Stimulated activated effector memory CD8-positive, alpha-beta T cell treated with anti-CD3 and anti-CD28 coated beads, Interleukin-12 subunit alpha, Interleukin-12 subunit beta, amount 100 ng/mL, for 72 hours (primary cell): ENCODE measurements at regions not wholly inside any gene's neighbourhood (a gene's known extent, or its start where the extent isn't known, plus 50 kb on each side); places are given as distances from the start of the nearest gene placed in this dataset.
A peak's percentile ranks its signal among the peaks of the same experiment; 100 is the strongest.

ENCODE experiments used
- ATAC-seq: fragments of 150-1000 bp; cut with Tn5 transposase; 2 replicates; pipeline ENCODE4 v1.10.0; 2021
- DNase-seq, 2 donors: peaks; one replicate each; pipeline ENCODE4 v3.0.0; 2021 to 2022; ENCODE audit warnings: low spot score in 2 of 2
- H3K27ac Mint-ChIP-seq: one replicate; pipeline ENCODE4 v1.8.0; 2022; ENCODE audit warnings: mild to moderate bottlenecking, mixed read lengths
- H3K36me3 Mint-ChIP-seq: one replicate; pipeline ENCODE4 v1.8.0; 2022; ENCODE audit warnings: mild to moderate bottlenecking, mixed read lengths
- H3K4me1 Mint-ChIP-seq: one replicate; pipeline ENCODE4 v1.8.0; 2022; ENCODE audit warnings: mixed read lengths
- H3K4me3 Mint-ChIP-seq: one replicate; pipeline ENCODE4 v1.8.0; 2022; ENCODE audit warnings: mild to moderate bottlenecking, mixed read lengths
- H3K9me3 Mint-ChIP-seq: one replicate; pipeline ENCODE4 v1.8.0; 2022; ENCODE audit warnings: mixed read lengths

DNA sequence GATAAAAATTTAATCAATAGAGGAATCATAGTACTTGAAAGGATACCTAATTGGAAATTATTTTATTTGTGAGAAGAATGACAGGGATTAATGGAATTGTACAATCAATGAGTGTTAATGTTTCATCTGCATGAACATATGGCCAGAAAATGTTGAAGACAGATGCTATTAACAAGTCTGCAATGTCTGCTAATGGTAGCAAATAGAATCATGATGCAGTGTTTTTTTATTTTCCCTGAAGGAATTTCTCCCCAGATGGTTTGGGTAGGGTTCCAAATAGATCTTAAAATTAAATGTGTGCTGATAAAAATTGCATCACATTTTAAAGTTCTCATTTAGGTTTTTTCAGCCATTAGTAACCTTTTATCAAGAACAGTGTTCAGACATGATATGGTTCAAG, 291.3 kb upstream of the TRAM1L1 start:
- H3K4me1 Mint-ChIP-seq: no peaks in the 10 kb centered on the region
- no peaks in the 10 kb centered on the region for H3K36me3 Mint-ChIP-seq
- H3K9me3 Mint-ChIP-seq: peaks cover 7% of the 10 kb centered on the region
- ATAC-seq (no peak), DNase-seq (no peak)
- no peak overlapping the region for H3K4me3 Mint-ChIP-seq
- no peak overlapping the region for H3K27ac Mint-ChIP-seq

DNA sequence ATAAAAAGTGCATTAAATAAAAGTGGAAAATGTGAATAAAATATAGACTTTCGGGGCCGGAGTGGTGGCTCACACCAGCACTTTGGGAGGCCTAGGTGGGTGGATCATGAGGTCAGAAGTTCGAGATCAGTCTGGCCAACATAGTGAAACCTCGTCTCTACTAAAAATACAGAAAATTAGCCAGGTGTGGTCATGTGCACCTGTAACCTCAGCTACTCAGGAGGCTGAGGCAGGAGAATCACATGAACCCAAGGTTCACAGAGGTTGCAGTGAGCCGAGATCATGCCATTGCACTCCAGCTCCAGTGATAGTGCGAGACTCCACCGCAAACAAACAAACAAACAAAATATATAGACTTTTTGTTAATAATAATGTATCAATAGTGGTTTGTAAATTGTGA, 293.6 kb upstream of the TRAM1L1 start:
- DNase-seq (no peak), ATAC-seq (no peak)
- Mint-ChIP-seq H3K27ac (no peak overlapping the region), H3K4me1 (no peaks in the 10 kb centered on the region), H3K9me3 (peaks cover 7% of the 10 kb centered on the region), H3K36me3 (no peaks in the 10 kb centered on the region), H3K4me3 (no peak overlapping the region)

DNA sequence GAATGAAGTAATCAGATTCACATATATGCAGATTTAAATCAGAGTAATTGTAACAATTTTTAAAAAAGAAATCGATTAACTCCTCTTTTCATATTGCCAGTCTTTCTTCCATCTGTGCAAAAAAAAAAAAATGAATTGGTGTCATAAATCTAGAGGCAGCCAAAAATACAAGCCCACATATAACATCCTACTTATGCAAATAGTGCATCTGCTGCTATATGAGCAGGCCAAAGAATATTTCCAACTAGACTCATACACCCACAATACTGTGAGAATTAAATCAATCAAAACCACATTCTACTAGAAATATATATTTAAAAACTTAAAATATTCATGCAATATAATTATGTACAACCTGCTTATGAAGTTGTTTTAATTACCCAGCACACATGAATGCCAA, 298.1 kb upstream of the TRAM1L1 start:
- no peak overlapping the region for H3K4me3 Mint-ChIP-seq
- ATAC-seq (no peak), DNase-seq (no peak)
- peaks cover 4% of the 10 kb centered on the region for H3K9me3 Mint-ChIP-seq
- H3K36me3 Mint-ChIP-seq: no peaks in the 10 kb centered on the region
- no peaks in the 10 kb centered on the region for H3K4me1 Mint-ChIP-seq
- H3K27ac Mint-ChIP-seq: no peak overlapping the region

DNA sequence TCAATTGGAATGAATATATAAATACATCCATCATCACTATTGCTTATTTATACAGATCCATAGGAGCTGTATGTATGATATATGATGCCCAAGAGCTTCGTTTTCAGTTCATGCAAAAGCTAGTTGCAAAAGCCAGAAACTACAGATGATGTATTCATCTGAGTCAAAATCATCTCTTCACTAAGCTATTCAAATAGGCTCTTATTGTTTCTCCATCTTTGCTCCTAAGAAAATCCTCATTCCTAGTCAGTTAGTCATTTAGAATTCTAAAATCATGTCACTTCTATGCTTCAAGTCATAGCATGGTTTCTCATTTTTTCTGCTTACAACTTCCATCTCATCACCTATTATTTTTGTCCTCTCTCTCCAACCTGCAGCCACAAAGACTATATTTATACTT, 300.1 kb upstream of the TRAM1L1 start:
- no peak for ATAC-seq
- peaks cover 4% of the 10 kb centered on the region for H3K9me3 Mint-ChIP-seq
- no peaks in the 10 kb centered on the region for H3K36me3 Mint-ChIP-seq
- H3K4me3 Mint-ChIP-seq: no peak overlapping the region
- H3K4me1 Mint-ChIP-seq: no peaks in the 10 kb centered on the region
- no peak overlapping the region for H3K27ac Mint-ChIP-seq
- DNase-seq: no peak

DNA sequence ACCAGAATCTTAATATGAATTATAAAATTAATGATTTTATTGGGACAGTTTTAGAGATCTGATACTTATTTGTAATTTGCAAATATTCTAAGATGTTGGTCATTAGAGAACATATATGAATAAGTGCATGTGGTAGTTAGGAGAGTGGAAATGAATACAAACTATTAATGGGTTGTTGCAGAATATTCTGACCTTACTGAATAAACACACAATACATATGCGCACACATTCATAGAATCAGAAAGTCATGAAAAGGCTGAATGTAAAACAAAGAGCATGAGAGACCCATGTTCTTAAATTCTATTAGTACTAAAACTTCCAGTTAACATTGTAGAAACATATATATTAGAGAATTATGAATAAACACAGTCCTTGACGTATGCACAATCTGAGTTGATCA, 301.7 kb upstream of the TRAM1L1 start:
- no peak for DNase-seq
- H3K4me3 Mint-ChIP-seq: no peak overlapping the region

DNA sequence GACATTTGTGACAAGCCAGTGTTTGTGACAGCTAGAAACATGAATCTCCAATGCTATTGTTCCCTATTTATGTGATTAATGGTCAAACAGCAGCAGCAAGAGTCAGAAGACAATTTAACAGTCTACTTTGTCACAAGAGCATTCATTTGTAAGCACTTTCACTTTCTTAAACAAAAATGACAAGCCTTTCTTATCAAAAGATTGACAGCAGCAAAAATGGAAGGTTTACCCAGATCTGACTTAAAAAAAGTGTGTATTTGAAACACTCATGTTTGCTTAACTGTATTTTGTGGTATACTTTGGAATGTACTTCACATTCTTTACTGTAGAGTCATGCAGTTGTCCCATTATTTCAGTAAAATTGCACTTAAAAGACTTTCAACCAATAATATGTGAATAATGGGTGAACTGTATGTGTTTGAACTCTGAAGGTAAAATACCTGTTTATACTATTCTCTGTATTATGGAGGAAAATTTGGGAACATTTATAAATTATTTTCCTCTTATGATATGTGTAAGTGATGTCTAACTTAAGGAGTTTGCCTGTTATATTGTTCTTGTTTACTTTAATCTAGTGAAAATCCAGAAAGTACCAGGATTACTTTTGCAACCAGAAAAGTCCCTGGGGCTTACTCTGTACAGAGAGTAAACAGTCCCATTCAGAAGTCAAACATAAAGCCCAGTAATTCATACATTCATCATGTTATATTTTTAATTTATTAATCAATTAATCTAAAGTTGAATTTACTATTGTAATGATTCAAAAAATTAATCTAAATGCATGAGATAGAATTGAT, 314.9 kb upstream of the TRAM1L1 start:
- Mint-ChIP-seq H3K4me3 (no peak overlapping the region), H3K36me3 (no peaks in the 10 kb centered on the region), H3K27ac (no peak overlapping the region), H3K4me1 (no peaks in the 10 kb centered on the region), H3K9me3 (peaks cover 12% of the 10 kb centered on the region)
- no peak for ATAC-seq
- no peak for DNase-seq

More for the DNA sequence above, 301.7 kb upstream of the TRAM1L1 start:
- no peak overlapping the region for H3K27ac Mint-ChIP-seq
- H3K4me1 Mint-ChIP-seq: no peaks in the 10 kb centered on the region
- no peak for ATAC-seq
- H3K36me3 Mint-ChIP-seq: no peaks in the 10 kb centered on the region
- peaks cover 4% of the 10 kb centered on the region for H3K9me3 Mint-ChIP-seq

DNA sequence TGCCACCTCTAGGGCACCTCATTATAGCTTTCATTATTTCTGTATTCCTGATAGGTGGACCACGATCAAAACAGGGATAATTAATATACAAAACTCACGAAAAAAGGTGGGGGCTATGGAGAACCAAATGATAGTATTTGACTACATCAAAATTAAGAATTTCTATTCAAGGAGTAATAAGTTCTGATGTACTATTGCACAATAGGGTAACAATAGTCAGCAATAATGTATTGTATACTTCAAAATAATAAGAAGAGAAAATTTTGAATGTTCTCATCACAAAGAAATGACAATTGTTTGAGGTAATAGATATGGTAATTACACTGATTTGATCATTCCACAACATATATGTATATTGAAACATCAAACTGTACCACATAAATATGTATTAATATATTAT, 327.3 kb upstream of the TRAM1L1 start:
- Mint-ChIP-seq H3K4me1 (no peaks in the 10 kb centered on the region), H3K27ac (no peak overlapping the region), H3K9me3 (peaks cover 3% of the 10 kb centered on the region), H3K36me3 (no peaks in the 10 kb centered on the region), H3K4me3 (no peak overlapping the region)
- DNase-seq (no peak), ATAC-seq (no peak)

DNA sequence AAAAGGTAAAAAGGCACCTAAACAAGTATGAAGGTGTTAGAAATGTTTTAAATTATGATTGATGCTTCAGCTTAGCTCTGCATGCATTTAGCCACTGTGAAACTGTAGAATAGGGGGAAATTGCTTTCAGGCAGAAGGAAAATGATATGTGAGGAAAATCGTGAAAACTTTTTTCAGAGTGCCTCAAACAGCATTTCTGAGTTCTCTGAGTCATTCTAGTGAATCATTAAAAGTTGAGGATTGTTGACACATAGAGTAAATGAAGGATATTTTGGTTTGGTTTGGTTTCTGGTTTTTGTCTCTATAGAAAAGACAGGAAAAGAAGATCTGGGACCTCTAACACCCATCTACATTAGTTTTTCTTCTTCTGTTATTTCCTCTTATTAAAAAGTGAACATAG, 332.5 kb upstream of the TRAM1L1 start:
- Mint-ChIP-seq H3K4me1 (no peaks in the 10 kb centered on the region), H3K36me3 (no peaks in the 10 kb centered on the region), H3K27ac (no peak overlapping the region), H3K4me3 (no peak overlapping the region), H3K9me3 (peaks cover 7% of the 10 kb centered on the region)
- DNase-seq: no peak
- ATAC-seq: no peak

DNA sequence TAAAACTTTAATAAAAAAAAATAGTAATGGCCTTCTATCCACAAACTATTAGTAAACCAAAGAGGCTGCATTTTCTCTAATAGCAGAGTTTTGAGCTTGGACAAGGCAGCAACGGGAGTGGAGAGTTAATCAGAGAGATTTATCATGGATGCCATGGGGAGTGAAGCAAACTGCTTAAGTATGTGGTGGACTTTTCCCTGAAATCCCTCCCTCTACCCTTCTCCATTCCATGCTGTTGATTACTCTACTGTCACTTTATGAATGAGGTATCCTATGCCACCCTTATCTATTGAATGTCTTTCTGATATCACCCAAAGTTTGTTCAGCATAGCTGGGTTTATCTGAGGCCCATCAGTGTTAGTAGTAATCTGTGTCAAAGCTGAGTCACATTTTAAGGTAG, 335.6 kb upstream of the TRAM1L1 start:
- H3K27ac Mint-ChIP-seq: no peak overlapping the region
- H3K4me3 Mint-ChIP-seq: no peak overlapping the region
- ATAC-seq (no peak), DNase-seq (no peak)
- H3K9me3 Mint-ChIP-seq: peaks cover 8% of the 10 kb centered on the region
- H3K36me3 Mint-ChIP-seq: no peaks in the 10 kb centered on the region
- H3K4me1 Mint-ChIP-seq: no peaks in the 10 kb centered on the region

DNA sequence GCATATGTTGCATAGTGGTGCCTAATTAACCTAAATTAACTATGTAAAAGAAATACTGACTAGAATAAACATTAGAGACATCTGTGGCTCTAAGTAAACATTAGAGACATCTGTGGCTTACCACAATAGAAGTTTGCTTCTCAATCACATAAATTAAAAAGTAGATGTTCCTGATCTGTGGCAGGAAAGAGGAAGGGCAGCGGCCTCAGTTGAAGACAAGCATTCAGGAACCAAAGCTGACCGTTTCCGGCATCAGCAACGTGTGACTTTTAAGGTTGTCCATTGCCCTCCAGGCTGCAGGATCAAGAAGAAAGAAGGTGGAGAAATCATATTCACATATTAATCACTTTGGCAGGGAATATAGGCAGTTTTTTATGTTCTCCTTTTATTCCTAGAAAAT, 336.3 kb upstream of the TRAM1L1 start:
- Mint-ChIP-seq H3K4me1 (no peaks in the 10 kb centered on the region), H3K9me3 (peaks cover 8% of the 10 kb centered on the region)
- ATAC-seq: no peak

DNA sequence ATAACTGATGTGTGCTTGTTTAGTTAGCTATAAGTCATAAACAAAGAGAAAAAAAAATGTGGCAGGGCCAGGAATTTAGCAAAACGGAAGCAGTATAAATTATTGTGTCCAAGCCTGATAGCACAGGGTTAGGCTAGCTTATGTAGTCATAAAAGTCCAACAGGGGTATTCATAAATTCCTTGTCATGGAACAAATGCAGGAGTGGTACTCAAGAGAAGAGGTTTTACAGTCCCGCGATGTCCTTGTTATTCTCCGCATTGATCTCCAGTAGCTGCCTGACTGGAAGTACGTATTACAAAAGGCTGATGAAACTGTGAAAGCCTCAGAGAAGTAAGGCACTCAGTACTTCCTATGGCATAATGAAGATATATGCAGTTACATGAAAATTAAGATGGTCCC, 336.9 kb upstream of the TRAM1L1 start:
- Mint-ChIP-seq H3K4me3 (no peak overlapping the region), H3K4me1 (no peaks in the 10 kb centered on the region), H3K27ac (no peak overlapping the region), H3K9me3 (peaks cover 8% of the 10 kb centered on the region), H3K36me3 (no peaks in the 10 kb centered on the region)
- DNase-seq (no peak), ATAC-seq (no peak)

More for the DNA sequence above, 336.3 kb upstream of the TRAM1L1 start:
- Mint-ChIP-seq H3K4me3 (no peak overlapping the region), H3K27ac (no peak overlapping the region), H3K36me3 (no peaks in the 10 kb centered on the region)
- DNase-seq: no peak

DNA sequence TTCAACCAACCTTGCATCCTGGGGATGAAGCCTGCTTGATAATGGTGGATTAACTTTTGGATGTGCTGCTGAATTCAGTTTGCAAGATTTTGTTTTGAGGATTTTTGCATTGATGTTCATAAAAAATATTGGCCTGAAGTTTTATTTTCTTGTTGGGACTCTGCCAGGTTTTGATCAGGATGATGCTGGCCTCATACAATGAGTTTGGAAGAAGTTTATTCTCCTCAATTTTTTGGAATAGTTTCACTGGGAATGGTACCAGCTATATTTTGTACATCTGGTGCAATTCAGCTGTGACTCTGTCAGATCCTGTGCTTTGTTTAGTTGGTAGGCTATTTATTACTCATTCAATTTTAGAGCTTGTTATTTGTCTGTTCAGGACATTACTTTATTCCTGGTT, 340.3 kb upstream of the TRAM1L1 start:
- no peak overlapping the region for H3K4me3 Mint-ChIP-seq
- DNase-seq (no peak), ATAC-seq (no peak)
- no peak overlapping the region for H3K27ac Mint-ChIP-seq
- peaks cover 17% of the 10 kb centered on the region for H3K9me3 Mint-ChIP-seq
- no peaks in the 10 kb centered on the region for H3K4me1 Mint-ChIP-seq
- H3K36me3 Mint-ChIP-seq: no peaks in the 10 kb centered on the region

DNA sequence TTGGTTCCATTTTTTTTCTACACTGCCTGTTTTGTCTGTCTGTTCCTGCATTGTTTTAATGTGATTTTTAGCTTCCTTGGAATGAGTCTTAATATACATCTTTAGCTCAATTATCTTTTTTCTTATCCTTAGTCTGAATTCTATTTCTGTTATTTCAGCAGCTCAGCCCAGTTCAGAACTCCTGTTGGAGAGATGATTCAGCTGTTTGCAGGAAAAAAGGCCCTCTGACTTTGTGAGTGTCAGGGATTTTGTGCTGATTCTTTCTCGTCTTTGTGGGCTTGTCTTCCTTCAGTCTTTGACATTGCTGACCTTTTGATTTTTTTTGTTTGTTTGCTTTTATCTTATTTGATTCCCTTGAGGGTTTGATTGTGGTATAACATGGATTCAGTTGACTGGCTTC, 343.2 kb upstream of the TRAM1L1 start:
- Mint-ChIP-seq H3K9me3 (peaks cover 17% of the 10 kb centered on the region), H3K4me3 (no peak overlapping the region)

DNA sequence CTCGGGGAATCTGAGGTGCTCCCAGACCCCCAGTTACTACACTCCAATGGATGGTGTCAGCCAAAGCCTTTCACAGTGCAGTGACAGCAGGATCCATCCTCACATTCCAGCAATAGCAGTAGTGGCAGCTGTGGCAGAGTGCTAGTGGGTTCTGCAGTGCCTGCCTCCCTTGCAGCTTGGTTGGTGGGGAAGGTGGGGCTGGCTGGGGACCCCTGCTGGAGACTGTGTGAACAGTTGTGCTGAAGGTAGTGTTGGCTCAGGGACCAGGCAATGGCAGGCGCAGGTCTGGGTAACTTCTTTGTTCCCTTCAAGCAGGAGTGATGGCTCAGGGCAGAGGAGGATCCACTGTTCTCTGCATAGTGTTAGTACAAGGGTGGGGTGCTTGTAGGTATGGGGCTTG, 343.7 kb upstream of the TRAM1L1 start:
- Mint-ChIP-seq H3K4me1 (no peaks in the 10 kb centered on the region), H3K36me3 (no peaks in the 10 kb centered on the region), H3K4me3 (no peak overlapping the region), H3K27ac (no peak overlapping the region), H3K9me3 (peaks cover 17% of the 10 kb centered on the region)
- peak; percentile 45 for ATAC-seq
- DNase-seq: no peak

More for the DNA sequence above, 343.2 kb upstream of the TRAM1L1 start:
- DNase-seq: no peak
- ATAC-seq: no peak
- Mint-ChIP-seq H3K27ac (no peak overlapping the region), H3K4me1 (no peaks in the 10 kb centered on the region), H3K36me3 (no peaks in the 10 kb centered on the region)

DNA sequence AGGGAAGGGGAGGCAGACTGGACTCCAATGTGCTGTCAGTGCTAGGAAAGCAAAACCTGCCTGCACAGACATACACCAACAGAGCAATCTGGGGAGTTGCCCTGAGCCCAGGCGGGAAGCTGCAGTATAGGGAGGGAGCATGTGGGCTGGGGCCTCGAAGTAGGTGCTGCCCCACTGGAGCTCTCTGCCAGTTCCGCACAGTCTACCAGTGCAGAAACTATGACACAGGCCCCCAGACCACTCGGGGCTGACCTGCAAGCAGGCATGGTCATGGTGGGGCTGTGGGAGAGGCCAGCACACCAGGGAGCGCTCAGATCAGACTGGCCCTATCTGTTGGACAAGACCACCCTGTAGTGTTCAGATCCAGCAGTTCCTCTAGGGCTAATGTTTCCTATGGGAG, 344.1 kb upstream of the TRAM1L1 start:
- ATAC-seq: peak; percentile 45
- Mint-ChIP-seq H3K4me3 (no peak overlapping the region), H3K36me3 (no peaks in the 10 kb centered on the region), H3K4me1 (no peaks in the 10 kb centered on the region), H3K27ac (no peak overlapping the region), H3K9me3 (peaks cover 13% of the 10 kb centered on the region)
- no peak for DNase-seq

DNA sequence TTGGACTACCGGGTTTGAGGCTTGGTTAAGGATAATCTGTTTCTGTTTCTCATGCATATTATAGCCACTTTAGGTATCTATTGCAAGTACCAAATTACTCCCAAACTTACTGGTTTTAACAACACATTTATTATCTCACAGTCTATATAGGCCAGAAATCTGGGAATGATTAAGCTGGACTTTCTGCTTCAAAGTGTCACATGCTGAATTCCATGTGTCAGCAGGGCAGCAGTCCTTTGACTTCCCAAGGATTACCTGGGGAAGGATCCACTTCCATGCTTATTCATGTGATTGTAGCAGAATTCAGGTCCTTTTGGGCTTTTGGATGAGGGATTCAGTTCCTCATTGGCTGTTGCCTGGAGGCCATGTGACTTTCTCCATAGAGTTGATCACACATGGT, 349.0 kb upstream of the TRAM1L1 start:
- Mint-ChIP-seq H3K36me3 (no peaks in the 10 kb centered on the region), H3K4me3 (no peak overlapping the region), H3K27ac (no peak overlapping the region), H3K9me3 (peaks cover 2% of the 10 kb centered on the region), H3K4me1 (no peaks in the 10 kb centered on the region)
- DNase-seq (no peak), ATAC-seq (no peak)

DNA sequence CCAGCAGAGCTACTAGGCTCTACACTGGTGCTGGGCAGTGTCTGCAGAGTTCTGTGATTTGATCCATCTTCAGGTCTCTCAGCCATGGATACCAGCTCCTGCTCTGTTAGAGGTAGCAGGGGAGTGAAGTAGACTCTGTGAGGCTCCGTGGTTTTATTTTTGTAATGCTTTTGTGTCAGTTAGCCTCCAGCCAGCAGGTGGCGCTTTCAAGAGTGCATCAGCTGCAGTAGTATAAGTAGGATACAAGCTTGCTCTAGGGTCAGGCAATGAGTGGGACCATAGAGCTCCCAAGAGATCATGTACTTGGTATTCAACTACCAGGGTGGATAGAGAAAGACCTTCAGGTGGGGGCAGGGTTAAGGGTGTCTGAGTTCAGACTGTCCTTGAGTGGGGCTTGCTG, 362.5 kb upstream of the TRAM1L1 start:
- Mint-ChIP-seq H3K36me3 (no peaks in the 10 kb centered on the region), H3K27ac (no peak overlapping the region), H3K4me3 (no peak overlapping the region), H3K4me1 (no peaks in the 10 kb centered on the region), H3K9me3 (peaks cover 4% of the 10 kb centered on the region)
- ATAC-seq (no peak), DNase-seq (no peak)
